GM12874 (cell line): ENCODE measurements at regions not wholly inside any gene's neighbourhood (a gene's known extent, or its start where the extent isn't known, plus 50 kb on each side); places are given as distances from the start of the nearest gene placed in this dataset.

Experiments
- CTCF ChIP-seq: IDR thresholded peaks from 2 replicates; pipeline ENCODE4 v1.5.1; 2011; ENCODE audit warnings: low read depth, mild to moderate bottlenecking, control low read depth, low read length, moderate library complexity; ENCODE audit not compliant: insufficient read depth

- TF ChIP-seq CTCF, result no peak
Observed at GRCh38 chr12:46670636-46671035, 155.2 kb downstream of the SLC38A4 start.

DNA sequence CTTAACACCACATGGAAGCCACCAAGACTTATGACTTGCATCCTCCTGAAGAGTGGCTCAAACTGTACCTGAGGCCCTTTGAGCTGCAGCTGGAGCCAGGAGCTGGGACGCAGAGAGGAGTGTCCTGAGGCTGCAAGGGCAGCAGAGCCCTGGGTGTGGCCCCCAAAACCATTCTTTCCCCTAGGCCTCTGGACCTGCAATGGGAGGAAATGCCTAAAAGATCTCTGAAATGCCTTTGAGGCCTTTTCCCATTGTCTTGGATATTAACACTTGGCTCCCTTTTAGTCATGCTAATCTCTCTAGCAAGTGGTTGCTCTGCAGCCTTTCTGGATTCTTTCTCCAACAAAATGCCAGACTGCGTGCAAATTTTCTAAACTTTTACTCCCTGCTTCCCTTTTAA is 156.1 kb downstream of the SLC38A4 start:
- no peak for TF ChIP-seq CTCF

DNA sequence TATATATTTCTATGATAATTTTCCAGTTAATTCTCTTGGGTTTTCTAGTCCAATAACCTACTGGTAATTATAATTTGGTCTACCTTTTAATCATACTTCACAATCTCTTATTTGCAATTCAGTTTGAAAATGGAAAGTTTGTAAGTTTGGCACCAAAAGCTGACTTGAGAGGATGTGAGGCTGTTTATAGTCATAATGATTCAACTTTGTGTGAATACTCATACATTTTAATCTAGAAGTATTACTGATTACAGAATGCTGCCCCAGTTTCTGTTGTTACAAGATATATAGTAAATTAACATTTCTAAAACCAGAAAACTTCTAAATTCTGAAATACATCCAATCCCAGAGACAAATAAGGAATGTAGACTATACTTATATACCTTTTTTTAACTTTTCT is 158.2 kb downstream of the SLC38A4 start:
- no peak for TF ChIP-seq CTCF

- no peak for TF ChIP-seq CTCF
Observed at GRCh38 chr12:46664761-46665287, 161.0 kb downstream of the SLC38A4 start.

- TF ChIP-seq CTCF, result no peak
Observed at GRCh38 chr12:46663318-46663717, 162.5 kb downstream of the SLC38A4 start.

GRCh38 chr12:46661110-46661845 is 164.5 kb downstream of the SLC38A4 start:
- peak; percentile 67 for TF ChIP-seq CTCF

- TF ChIP-seq CTCF, result no peak
Observed at GRCh38 chr12:46660719-46661109, 165.1 kb downstream of the SLC38A4 start.

DNA sequence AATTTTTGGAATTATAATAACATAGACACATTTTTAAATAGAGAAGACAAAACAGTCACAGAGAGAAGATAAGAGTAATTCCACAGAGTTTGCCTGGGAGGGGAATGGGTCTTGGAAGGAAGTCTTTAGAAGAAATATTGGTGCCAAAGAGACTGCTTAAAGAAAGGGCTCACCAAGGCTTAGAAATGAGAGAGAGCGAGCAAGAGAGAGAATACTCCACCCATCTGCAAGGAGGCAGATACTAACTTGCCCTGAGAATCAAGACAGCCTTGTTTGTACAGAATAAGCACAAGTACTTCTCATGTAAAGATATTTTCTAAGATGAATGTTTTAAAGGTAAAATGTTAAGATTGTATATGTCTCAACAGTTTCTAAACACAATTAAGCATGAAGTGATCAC is 165.5 kb downstream of the SLC38A4 start:
- TF ChIP-seq CTCF, result no peak
